Endodermal cell (in vitro differentiated cells): ENCODE measurements at regions not wholly inside any gene's neighbourhood (a gene's known extent, or its start where the extent isn't known, plus 50 kb on each side); places are given as distances from the start of the nearest gene placed in this dataset.

Experiments used
- DNase-seq: peaks from one replicate; pipeline ENCODE4 v3.0.0-alpha.2; 2017
- H3K27ac ChIP-seq: 2 replicates; pipeline ENCODE4 v1.5.1; 2013; ENCODE audit warnings: mild to moderate bottlenecking, low read depth, low read length, moderate library complexity
- H3K27me3 ChIP-seq: 2 replicates; pipeline ENCODE4 v1.6.1; 2013; ENCODE audit warnings: mild to moderate bottlenecking, low read length, moderate library complexity; ENCODE audit not compliant: insufficient read depth, control insufficient read depth, poor library complexity, severe bottlenecking
- H3K36me3 ChIP-seq: 2 replicates; pipeline ENCODE4 v1.7.0; 2013; ENCODE audit warnings: mild to moderate bottlenecking, low read length, moderate library complexity; ENCODE audit not compliant: control insufficient read depth, insufficient read depth
- H3K4me1 ChIP-seq: one replicate; pipeline ENCODE4 v1.7.0; 2013; ENCODE audit warnings: low read length; ENCODE audit not compliant: control insufficient read depth, insufficient read depth
- H3K4me3 ChIP-seq: 2 replicates; pipeline ENCODE4 v1.5.1; 2013; ENCODE audit warnings: mild to moderate bottlenecking, low read length, moderate library complexity
- H3K9ac ChIP-seq: 2 replicates; pipeline ENCODE4 v1.6.1; 2013; ENCODE audit warnings: mild to moderate bottlenecking, low read length, moderate library complexity; ENCODE audit not compliant: poor library complexity, severe bottlenecking; ENCODE audit errors: extremely low read depth
- H3K9me3 ChIP-seq: 2 replicates; pipeline ENCODE4 v1.6.1; 2013; ENCODE audit warnings: mild to moderate bottlenecking, low read length, moderate library complexity; ENCODE audit not compliant: control insufficient read depth
- H3K27ac Mint-ChIP-seq: 2 replicates; pipeline ENCODE4 v1.8.0; 2020; ENCODE audit warnings: mixed read lengths
- H3K27me3 Mint-ChIP-seq: 2 replicates; pipeline ENCODE4 v1.8.0; 2021; ENCODE audit warnings: mild to moderate bottlenecking, mixed read lengths; ENCODE audit not compliant: insufficient read depth
- H3K36me3 Mint-ChIP-seq: 2 replicates; pipeline ENCODE4 v1.8.0; 2020; ENCODE audit warnings: low read depth, mixed read lengths
- H3K4me1 Mint-ChIP-seq: 2 replicates; pipeline ENCODE4 v1.8.0; 2020; ENCODE audit warnings: mixed read lengths
- H3K4me3 Mint-ChIP-seq: 2 replicates; pipeline ENCODE4 v1.8.0; 2020; ENCODE audit warnings: mild to moderate bottlenecking, moderate library complexity, mixed read lengths
- H3K9me3 Mint-ChIP-seq: 2 replicates; pipeline ENCODE4 v1.8.0; 2020; ENCODE audit warnings: mild to moderate bottlenecking, mixed read lengths
- CTCF ChIP-seq: fragments of 200-600 bp; sonication (generic); conservative IDR thresholded peaks from 2 replicates; pipeline ENCODE4 v1.5.0; 2021; ENCODE audit warnings: antibody characterized with exemption, mild to moderate bottlenecking
- WGBS, 2 experiments: methylation state at CpG; one replicate each; pipeline versions ENCODE4 v1.1.5 to v1.1.7; 2013; ENCODE audit warnings: missing lambda C conversion rate in 2 of 2, mixed read lengths in 1 of 2; ENCODE audit not compliant: insufficient coverage in 1 of 2, insufficient read length in 1 of 2; 5-methylcytosine and 5-hydroxymethylcytosine counted together

GRCh38 chr20:12211361-12211760 is 293.7 kb downstream of the BTBD3 start:
- 96% methylated on average over 4 of the region's 4 CpGs for WGBS, 2 experiments
- no peak overlapping the region for H3K27ac ChIP-seq

GRCh38 chr20:12217382-12217781 is 299.7 kb downstream of the BTBD3 start:
- Mint-ChIP-seq H3K36me3 (no peaks in the 10 kb centered on the region), H3K4me1 (peaks cover 4% of the 10 kb centered on the region), H3K4me3 (no peak overlapping the region), H3K27ac (no peak overlapping the region), H3K9me3 (no peaks in the 10 kb centered on the region), H3K27me3 (no peaks in the 10 kb centered on the region)
- Histone ChIP-seq H3K9me3 (peaks cover 5% of the 10 kb centered on the region), H3K36me3 (no peaks in the 10 kb centered on the region), H3K4me1 (no peaks in the 10 kb centered on the region), H3K4me3 (no peak overlapping the region), H3K27me3 (no peaks in the 10 kb centered on the region), H3K27ac (no peak overlapping the region), H3K9ac (no peak overlapping the region)
- no peak for TF ChIP-seq CTCF
- DNase-seq = no peak

More at GRCh38 chr20:12211361-12211760, 293.7 kb downstream of the BTBD3 start:
- H3K4me3 Mint-ChIP-seq = no peak overlapping the region
- no peak for TF ChIP-seq CTCF
- H3K9me3 Mint-ChIP-seq = peaks cover 1% of the 10 kb centered on the region
- DNase-seq = no peak
- H3K4me1 ChIP-seq = no peaks in the 10 kb centered on the region
- no peaks in the 10 kb centered on the region for H3K4me1 Mint-ChIP-seq
- no peak overlapping the region for H3K27ac Mint-ChIP-seq
- H3K27me3 ChIP-seq = no peaks in the 10 kb centered on the region
- H3K9me3 ChIP-seq = no peaks in the 10 kb centered on the region
- no peaks in the 10 kb centered on the region for H3K27me3 Mint-ChIP-seq
- no peaks in the 10 kb centered on the region for H3K36me3 ChIP-seq
- H3K9ac ChIP-seq = no peak overlapping the region
- no peak overlapping the region for H3K4me3 ChIP-seq
- no peaks in the 10 kb centered on the region for H3K36me3 Mint-ChIP-seq

- H3K4me3 Mint-ChIP-seq = no peak overlapping the region
- Histone ChIP-seq H3K4me1 (no peaks in the 10 kb centered on the region), H3K27me3 (no peaks in the 10 kb centered on the region), H3K9ac (no peak overlapping the region), H3K27ac (no peak overlapping the region), H3K9me3 (peaks cover 5% of the 10 kb centered on the region), H3K4me3 (no peak overlapping the region), H3K36me3 (no peaks in the 10 kb centered on the region)
- H3K36me3 Mint-ChIP-seq = no peaks in the 10 kb centered on the region
- no peak overlapping the region for H3K27ac Mint-ChIP-seq
- no peak for DNase-seq
- peaks cover 4% of the 10 kb centered on the region for H3K4me1 Mint-ChIP-seq
- H3K9me3 Mint-ChIP-seq = no peaks in the 10 kb centered on the region
- 88 to 98% methylated on average over 1 to 2 of the region's 2 CpGs for WGBS, 2 experiments
- TF ChIP-seq CTCF = no peak
- no peaks in the 10 kb centered on the region for H3K27me3 Mint-ChIP-seq
These were observed 302.1 kb downstream of the BTBD3 start for GRCh38 chr20:12219798-12220197.
